ENCODE measurements at regions not wholly inside any gene's neighbourhood (a gene's known extent, or its start where the extent isn't known, plus 50 kb on each side); places are given as distances from the start of the nearest gene placed in this dataset.
A peak's percentile ranks its signal among the peaks of the same experiment; 100 is the strongest.

GRCh38 chr5:35482167-35482755 lies 135.4 kb upstream of the SPEF2 start:
- Mint-ChIP-seq H3K36me3 (ENCODE audit: low read depth) (no peaks in the 10 kb centered on the region), H3K4me1 (peaks cover 5% of the 10 kb centered on the region), H3K27me3 (no peaks in the 10 kb centered on the region), H3K9me3 (peaks cover 3% of the 10 kb centered on the region), H3K4me3 (no peak overlapping the region), H3K27ac (no peak overlapping the region)
- TF ChIP-seq, protein P1, sequence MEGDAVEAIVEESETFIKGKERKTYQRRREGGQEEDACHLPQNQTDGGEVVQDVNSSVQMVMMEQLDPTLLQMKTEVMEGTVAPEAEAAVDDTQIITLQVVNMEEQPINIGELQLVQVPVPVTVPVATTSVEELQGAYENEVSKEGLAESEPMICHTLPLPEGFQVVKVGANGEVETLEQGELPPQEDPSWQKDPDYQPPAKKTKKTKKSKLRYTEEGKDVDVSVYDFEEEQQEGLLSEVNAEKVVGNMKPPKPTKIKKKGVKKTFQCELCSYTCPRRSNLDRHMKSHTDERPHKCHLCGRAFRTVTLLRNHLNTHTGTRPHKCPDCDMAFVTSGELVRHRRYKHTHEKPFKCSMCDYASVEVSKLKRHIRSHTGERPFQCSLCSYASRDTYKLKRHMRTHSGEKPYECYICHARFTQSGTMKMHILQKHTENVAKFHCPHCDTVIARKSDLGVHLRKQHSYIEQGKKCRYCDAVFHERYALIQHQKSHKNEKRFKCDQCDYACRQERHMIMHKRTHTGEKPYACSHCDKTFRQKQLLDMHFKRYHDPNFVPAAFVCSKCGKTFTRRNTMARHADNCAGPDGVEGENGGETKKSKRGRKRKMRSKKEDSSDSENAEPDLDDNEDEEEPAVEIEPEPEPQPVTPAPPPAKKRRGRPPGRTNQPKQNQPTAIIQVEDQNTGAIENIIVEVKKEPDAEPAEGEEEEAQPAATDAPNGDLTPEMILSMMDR (IDR thresholded peaks at IDR 0.05), result no peak
- ChIA-PET POLR2A (no interaction called here), CTCF (no interaction called here)
- DNase-seq (no peak), ATAC-seq (ENCODE audit: low read depth) (no peak)
- intact Hi-C loops (cut with micrococcal nuclease), result no loop called here

GRCh38 chr5:35478856-35479682 lies 138.6 kb upstream of the SPEF2 start:
- Mint-ChIP-seq H3K36me3 (ENCODE audit: low read depth) (no peaks in the 10 kb centered on the region), H3K27ac (peak overlapping the region; percentile 44), H3K4me3 (peak overlapping the region; percentile 33), H3K27me3 (no peaks in the 10 kb centered on the region), H3K9me3 (peaks cover 3% of the 10 kb centered on the region), H3K4me1 (peaks cover 5% of the 10 kb centered on the region)
- CTCF ChIA-PET, result no interaction called here
- DNase-seq (no peak), ATAC-seq (ENCODE audit: low read depth) (peak; percentile 25)
- TF ChIP-seq, protein P1 (IDR thresholded peaks at IDR 0.05), result no peak
- intact Hi-C loops (cut with micrococcal nuclease), result no loop called here
- POLR2A ChIA-PET, result no interaction called here

GRCh38 chr5:35477911-35478310 lies 139.8 kb upstream of the SPEF2 start:
- TF ChIP-seq, protein P1 (IDR thresholded peaks at IDR 0.05), result no peak
- no peak for DNase-seq
- Mint-ChIP-seq H3K27ac (no peak overlapping the region), H3K36me3 (ENCODE audit: low read depth) (no peaks in the 10 kb centered on the region), H3K4me1 (peaks cover 5% of the 10 kb centered on the region), H3K27me3 (no peaks in the 10 kb centered on the region), H3K4me3 (no peak overlapping the region), H3K9me3 (peaks cover 3% of the 10 kb centered on the region)
- POLR2A ChIA-PET, result no interaction called here
- ATAC-seq (ENCODE audit: low read depth), result no peak
- CTCF ChIA-PET, result no interaction called here
- intact Hi-C loops (cut with micrococcal nuclease), result no loop called here

DNA sequence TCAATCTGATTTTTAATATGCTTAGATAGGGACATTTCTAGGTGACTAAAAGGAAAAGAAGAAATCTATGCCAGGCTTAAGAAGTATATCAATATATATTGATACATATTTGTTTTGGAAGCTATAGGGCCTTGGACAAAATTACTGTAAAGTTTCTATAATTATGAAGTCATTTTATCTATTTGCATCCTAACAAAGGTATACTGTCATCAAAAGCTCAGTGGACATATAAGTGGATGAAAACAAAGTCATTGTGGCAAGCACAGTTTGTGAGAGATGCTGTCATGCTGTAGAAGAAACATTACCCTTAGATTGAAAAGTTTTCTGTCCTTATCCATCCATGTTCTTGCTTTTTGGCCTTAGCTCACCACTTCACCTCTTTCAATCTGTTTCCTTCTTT lies 140.3 kb upstream of the SPEF2 start:
- ATAC-seq (ENCODE audit: low read depth), result no peak
- intact Hi-C loops (cut with micrococcal nuclease), result no loop called here
- H3K27ac Mint-ChIP-seq, result no peak overlapping the region

GRCh38 chr5:35476797-35477196 lies 140.9 kb upstream of the SPEF2 start:
- peaks cover 3% of the 10 kb centered on the region for H3K9me3 Mint-ChIP-seq

More for the DNA sequence above, 140.3 kb upstream of the SPEF2 start:
- peaks cover 3% of the 10 kb centered on the region for H3K9me3 Mint-ChIP-seq
- H3K27me3 Mint-ChIP-seq, result no peaks in the 10 kb centered on the region
- TF ChIP-seq, protein P1 (IDR thresholded peaks at IDR 0.05), result no peak
- H3K4me1 Mint-ChIP-seq, result peaks cover 5% of the 10 kb centered on the region
- H3K36me3 Mint-ChIP-seq (ENCODE audit: low read depth), result no peaks in the 10 kb centered on the region
- POLR2A ChIA-PET, result no interaction called here
- no peak for DNase-seq
- no peak overlapping the region for H3K4me3 Mint-ChIP-seq
- CTCF ChIA-PET, result no interaction called here

More at GRCh38 chr5:35476797-35477196, 140.9 kb upstream of the SPEF2 start:
- Mint-ChIP-seq H3K27ac (no peak overlapping the region), H3K36me3 (ENCODE audit: low read depth) (no peaks in the 10 kb centered on the region), H3K4me1 (peaks cover 5% of the 10 kb centered on the region), H3K4me3 (no peak overlapping the region), H3K27me3 (no peaks in the 10 kb centered on the region)
- no peak for ATAC-seq (ENCODE audit: low read depth)
- no peak for DNase-seq
- intact Hi-C loops (cut with micrococcal nuclease), result no loop called here
- ChIA-PET POLR2A (no interaction called here), CTCF (no interaction called here)
- TF ChIP-seq, protein P1 (IDR thresholded peaks at IDR 0.05), result no peak

Data from activated B cell treated with CpG ODN at 0.5 μM for 24 hours (primary cell).